ENCODE measurements at regions not wholly inside any gene's neighbourhood (a gene's known extent, or its start where the extent isn't known, plus 50 kb on each side); places are given as distances from the start of the nearest gene placed in this dataset.

DNA sequence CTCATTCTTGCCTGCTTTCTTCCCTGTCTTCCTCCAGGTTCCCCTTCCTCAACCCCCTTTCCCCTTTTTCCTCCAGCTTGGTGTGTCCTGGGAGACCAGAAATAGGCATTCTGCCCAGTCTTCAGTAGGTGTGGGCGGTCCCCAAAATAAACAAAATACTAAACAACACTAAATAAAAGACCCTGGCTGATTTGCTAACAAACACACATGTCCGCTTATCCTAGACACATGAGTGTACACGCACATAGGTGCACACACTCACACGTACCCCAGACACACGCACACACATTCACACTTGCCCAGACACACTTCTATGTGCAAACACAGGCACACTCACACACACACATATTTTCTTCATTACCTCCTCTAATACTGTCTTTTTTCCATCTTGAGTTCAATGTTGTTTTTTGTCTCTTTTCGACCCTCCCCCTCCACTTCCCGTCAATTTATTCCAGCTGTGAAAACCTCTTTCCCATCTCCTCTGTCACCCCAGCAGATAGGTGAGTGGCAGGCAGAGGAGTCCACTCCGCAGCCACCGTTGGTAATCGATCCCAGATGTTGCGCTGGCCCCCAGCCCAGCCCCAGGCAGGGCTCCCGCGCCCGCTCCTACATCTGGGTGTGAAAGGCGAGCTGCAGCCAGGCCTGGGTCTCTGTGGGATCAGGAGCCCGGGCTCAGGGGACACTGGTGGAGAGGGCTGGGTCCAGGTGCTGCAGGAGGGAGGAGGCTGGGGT is 56.9 kb upstream of the FOXP4 start:
- DNase-seq (ENCODE audit: low read depth, low spot score): no peak
- H3K4me3 ChIP-seq (ENCODE audit: low read length): no peak overlapping the region

DNA sequence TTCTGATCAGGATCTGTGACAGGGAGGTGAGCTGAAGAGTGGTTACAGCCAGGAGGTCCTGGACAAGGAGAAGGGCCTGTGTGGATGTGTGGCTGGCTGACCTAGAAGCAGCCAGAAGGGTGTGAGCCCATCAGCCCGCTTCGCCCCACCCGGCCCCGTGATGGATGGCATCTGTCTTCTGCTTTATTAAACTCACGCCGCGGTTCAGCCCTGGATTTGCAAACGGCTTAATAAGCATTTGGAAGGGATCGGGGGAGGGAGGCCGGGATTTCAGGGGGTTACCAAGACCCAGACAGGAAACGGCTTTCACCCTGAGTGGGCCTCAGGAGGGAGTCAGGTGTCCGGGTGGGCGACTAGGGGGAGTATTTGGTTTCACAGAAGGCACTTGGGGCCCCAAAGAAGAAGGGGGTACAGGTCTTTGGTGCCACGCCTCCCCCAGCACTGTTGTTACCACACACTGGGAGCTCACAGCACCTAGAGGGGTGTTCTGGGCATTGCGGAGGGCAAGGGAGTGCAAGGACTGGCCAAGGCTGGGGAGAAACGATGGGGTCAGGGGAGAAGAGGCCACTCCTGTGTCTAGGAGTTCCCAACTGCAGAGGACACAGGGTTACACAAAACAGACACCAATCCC is 53.8 kb upstream of the FOXP4 start:
- H3K4me3 ChIP-seq (ENCODE audit: low read length): no peak overlapping the region
- no peak for DNase-seq (ENCODE audit: low read depth, low spot score)

DNA sequence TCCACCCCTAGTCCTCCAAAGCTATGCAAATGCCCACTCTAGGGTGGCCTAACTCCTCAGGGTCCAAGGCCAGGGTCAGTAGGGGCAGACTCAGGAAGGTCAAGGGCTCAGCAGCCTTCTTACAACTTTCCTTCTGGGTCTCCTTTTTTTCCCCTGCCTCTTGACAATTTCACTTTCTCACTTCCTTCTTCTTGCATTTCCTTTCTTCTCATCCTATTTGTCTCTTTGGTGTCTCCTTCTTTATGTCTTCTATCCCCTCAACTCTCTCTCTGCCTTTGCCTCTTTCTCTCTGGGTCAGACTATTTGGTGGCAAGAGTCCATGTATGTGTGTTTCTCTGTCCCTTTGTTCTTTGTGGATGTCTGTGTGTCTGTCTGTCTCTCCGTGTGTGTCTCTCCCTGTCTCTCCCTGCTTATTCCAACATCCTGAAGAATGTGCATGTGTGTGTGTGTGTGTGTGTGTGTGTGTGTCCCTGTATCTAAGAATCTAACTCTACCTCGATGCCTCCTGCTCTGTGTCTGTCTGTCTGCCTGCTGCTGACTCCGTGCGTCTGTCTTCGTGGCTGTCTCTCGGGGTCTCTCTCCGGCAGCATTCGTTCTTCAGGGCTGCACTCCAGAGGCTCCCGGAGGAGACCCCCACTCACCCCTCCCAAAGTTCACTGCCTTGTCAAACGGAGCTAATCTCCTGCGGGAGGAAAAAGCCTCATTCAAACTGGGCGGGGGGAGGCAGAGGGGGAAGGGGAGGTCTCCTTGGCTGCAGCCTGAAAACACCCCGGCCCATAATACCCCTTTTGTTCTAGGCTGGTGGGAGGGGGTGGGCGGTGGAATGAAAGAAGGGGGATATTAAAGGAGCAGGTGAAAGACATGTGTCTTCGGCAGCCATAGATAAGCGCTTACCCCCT is 51.7 kb upstream of the FOXP4 start:
- no peak overlapping the region for H3K4me3 ChIP-seq (ENCODE audit: low read length)
- no peak for DNase-seq (ENCODE audit: low read depth, low spot score)
